GM21576 (cell line): ENCODE measurements at regions not wholly inside any gene's neighbourhood (a gene's known extent, or its start where the extent isn't known, plus 50 kb on each side); places are given as distances from the start of the nearest gene placed in this dataset.

ENCODE experiments used
- ATAC-seq: cut with Tn5 transposase; IDR thresholded peaks from one replicate; pipeline ENCODE4 v1.9.1; 2021; ENCODE audit warnings: mild to moderate bottlenecking, moderate library complexity; ENCODE audit not compliant: unreplicated experiment

GRCh38 chr1:228867108-228867950, 132.1 kb downstream of the RHOU start:
- no peak for ATAC-seq

GRCh38 chr1:228867951-228868730, 132.9 kb downstream of the RHOU start:
- ATAC-seq = no peak

GRCh38 chr1:228868731-228869024, 133.4 kb downstream of the RHOU start:
- ATAC-seq = no peak

GRCh38 chr1:228869312-228869824, 134.1 kb downstream of the RHOU start:
- ATAC-seq = no peak

- ATAC-seq = no peak
These were observed 134.9 kb downstream of the RHOU start for GRCh38 chr1:228870041-228870713.

GRCh38 chr1:228871314-228872061, 136.2 kb downstream of the RHOU start:
- no peak for ATAC-seq

- no peak for ATAC-seq
These were observed 136.8 kb downstream of the RHOU start for GRCh38 chr1:228872080-228872479.

- ATAC-seq = no peak
These were observed 138.4 kb downstream of the RHOU start for GRCh38 chr1:228873709-228874108.

GRCh38 chr1:228875741-228876140, 140.5 kb downstream of the RHOU start:
- no peak for ATAC-seq

GRCh38 chr1:228876187-228876586, 140.9 kb downstream of the RHOU start:
- no peak for ATAC-seq

GRCh38 chr1:228879164-228879563, 143.9 kb downstream of the RHOU start:
- ATAC-seq = no peak

GRCh38 chr1:228882041-228882770, 146.9 kb downstream of the RHOU start:
- no peak for ATAC-seq

GRCh38 chr1:228882771-228883450, 147.6 kb downstream of the RHOU start:
- no peak for ATAC-seq

- ATAC-seq = no peak
These were observed 148.3 kb downstream of the RHOU start for GRCh38 chr1:228883535-228883934.

GRCh38 chr1:228884196-228884595, 148.9 kb downstream of the RHOU start:
- ATAC-seq = no peak

GRCh38 chr1:228884615-228885566, 149.6 kb downstream of the RHOU start:
- no peak for ATAC-seq

GRCh38 chr1:228885845-228886244, 150.6 kb downstream of the RHOU start:
- ATAC-seq = no peak

GRCh38 chr1:228887101-228887500, 151.8 kb downstream of the RHOU start:
- no peak for ATAC-seq
